ENCODE measurements at regions not wholly inside any gene's neighbourhood (a gene's known extent, or its start where the extent isn't known, plus 50 kb on each side); places are given as distances from the start of the nearest gene placed in this dataset.

DNA sequence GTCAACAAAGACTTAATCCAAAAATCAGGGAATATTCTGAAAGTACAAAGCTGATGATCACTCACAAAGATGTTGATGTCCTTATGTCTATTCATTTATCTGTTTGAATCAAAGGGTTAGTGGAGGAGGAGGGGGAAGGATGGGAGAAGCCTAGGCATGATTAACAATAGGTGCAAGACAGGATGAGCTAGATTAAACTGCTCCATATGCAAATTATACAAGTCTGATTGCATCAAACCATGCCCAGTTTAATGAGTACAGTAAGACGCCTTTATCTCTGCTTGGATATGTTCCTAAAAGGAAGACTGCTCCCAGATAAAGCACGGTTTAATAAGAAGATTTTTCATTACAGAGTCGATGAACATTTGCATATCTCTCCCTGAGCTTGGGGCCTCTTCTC lies 626.4 kb upstream of the NOX3 start:
- TF ChIP-seq, protein P1, sequence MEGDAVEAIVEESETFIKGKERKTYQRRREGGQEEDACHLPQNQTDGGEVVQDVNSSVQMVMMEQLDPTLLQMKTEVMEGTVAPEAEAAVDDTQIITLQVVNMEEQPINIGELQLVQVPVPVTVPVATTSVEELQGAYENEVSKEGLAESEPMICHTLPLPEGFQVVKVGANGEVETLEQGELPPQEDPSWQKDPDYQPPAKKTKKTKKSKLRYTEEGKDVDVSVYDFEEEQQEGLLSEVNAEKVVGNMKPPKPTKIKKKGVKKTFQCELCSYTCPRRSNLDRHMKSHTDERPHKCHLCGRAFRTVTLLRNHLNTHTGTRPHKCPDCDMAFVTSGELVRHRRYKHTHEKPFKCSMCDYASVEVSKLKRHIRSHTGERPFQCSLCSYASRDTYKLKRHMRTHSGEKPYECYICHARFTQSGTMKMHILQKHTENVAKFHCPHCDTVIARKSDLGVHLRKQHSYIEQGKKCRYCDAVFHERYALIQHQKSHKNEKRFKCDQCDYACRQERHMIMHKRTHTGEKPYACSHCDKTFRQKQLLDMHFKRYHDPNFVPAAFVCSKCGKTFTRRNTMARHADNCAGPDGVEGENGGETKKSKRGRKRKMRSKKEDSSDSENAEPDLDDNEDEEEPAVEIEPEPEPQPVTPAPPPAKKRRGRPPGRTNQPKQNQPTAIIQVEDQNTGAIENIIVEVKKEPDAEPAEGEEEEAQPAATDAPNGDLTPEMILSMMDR (IDR thresholded peaks at IDR 0.05; ENCODE audit: insufficient read depth, low read length) = no peak
- TF ChIP-seq SPI1 (IDR thresholded peaks at IDR 0.05; ENCODE audit: borderline replicate concordance, low read depth) (no peak), POLR2AphosphoS5 (IDR thresholded peaks at IDR 0.05; ENCODE audit: low read depth) (no peak), GABPA (IDR thresholded peaks at IDR 0.05; ENCODE audit: low read depth) (no peak)
- TF ChIP-seq, protein P2, sequence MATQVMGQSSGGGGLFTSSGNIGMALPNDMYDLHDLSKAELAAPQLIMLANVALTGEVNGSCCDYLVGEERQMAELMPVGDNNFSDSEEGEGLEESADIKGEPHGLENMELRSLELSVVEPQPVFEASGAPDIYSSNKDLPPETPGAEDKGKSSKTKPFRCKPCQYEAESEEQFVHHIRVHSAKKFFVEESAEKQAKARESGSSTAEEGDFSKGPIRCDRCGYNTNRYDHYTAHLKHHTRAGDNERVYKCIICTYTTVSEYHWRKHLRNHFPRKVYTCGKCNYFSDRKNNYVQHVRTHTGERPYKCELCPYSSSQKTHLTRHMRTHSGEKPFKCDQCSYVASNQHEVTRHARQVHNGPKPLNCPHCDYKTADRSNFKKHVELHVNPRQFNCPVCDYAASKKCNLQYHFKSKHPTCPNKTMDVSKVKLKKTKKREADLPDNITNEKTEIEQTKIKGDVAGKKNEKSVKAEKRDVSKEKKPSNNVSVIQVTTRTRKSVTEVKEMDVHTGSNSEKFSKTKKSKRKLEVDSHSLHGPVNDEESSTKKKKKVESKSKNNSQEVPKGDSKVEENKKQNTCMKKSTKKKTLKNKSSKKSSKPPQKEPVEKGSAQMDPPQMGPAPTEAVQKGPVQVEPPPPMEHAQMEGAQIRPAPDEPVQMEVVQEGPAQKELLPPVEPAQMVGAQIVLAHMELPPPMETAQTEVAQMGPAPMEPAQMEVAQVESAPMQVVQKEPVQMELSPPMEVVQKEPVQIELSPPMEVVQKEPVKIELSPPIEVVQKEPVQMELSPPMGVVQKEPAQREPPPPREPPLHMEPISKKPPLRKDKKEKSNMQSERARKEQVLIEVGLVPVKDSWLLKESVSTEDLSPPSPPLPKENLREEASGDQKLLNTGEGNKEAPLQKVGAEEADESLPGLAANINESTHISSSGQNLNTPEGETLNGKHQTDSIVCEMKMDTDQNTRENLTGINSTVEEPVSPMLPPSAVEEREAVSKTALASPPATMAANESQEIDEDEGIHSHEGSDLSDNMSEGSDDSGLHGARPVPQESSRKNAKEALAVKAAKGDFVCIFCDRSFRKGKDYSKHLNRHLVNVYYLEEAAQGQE (IDR thresholded peaks at IDR 0.05; ENCODE audit: insufficient replicate concordance, low read depth) = no peak
